Limb (tissue), 2 donors: ENCODE measurements at regions not wholly inside any gene's neighbourhood (a gene's known extent, or its start where the extent isn't known, plus 50 kb on each side); places are given as distances from the start of the nearest gene placed in this dataset.

Experiments used
- DNase-seq, 2 donors: peaks; one replicate each; pipeline ENCODE4 v3.0.0-alpha.2; 2016; ENCODE audit errors: extremely low spot score in 2 of 2

- DNase-seq, result no peak
Measured at GRCh38 chr7:8932751-8933150, 499.3 kb downstream of the NXPH1 start.

GRCh38 chr7:8937204-8937603 is 503.8 kb downstream of the NXPH1 start:
- no peak for DNase-seq

GRCh38 chr7:8938044-8938805 is 504.8 kb downstream of the NXPH1 start:
- DNase-seq, result no peak

- no peak for DNase-seq
Measured at GRCh38 chr7:8939446-8939845, 506.0 kb downstream of the NXPH1 start.

GRCh38 chr7:8963722-8964121 is 530.3 kb downstream of the NXPH1 start:
- DNase-seq, result no peak

GRCh38 chr7:8965177-8965576 is 531.8 kb downstream of the NXPH1 start:
- DNase-seq, result no peak

GRCh38 chr7:8973601-8974000 is 540.2 kb downstream of the NXPH1 start:
- no peak for DNase-seq

GRCh38 chr7:8975681-8976080 is 542.3 kb downstream of the NXPH1 start:
- DNase-seq, result no peak

- no peak for DNase-seq
Measured at GRCh38 chr7:8982338-8982992, 549.1 kb downstream of the NXPH1 start.

GRCh38 chr7:8985255-8985654 is 551.8 kb downstream of the NXPH1 start:
- DNase-seq, result no peak

GRCh38 chr7:8988267-8988666 is 554.9 kb downstream of the NXPH1 start:
- DNase-seq, result no peak

GRCh38 chr7:8991159-8991558 is 557.8 kb downstream of the NXPH1 start:
- DNase-seq, result no peak

- DNase-seq, result no peak
Measured at GRCh38 chr7:8998762-8999161, 565.4 kb downstream of the NXPH1 start.

GRCh38 chr7:9013940-9014339 is 580.5 kb downstream of the NXPH1 start:
- no peak for DNase-seq

- no peak for DNase-seq
Measured at GRCh38 chr7:9017286-9017685, 583.9 kb downstream of the NXPH1 start.

- DNase-seq, result no peak
Measured at GRCh38 chr7:9022456-9022855, 589.0 kb downstream of the NXPH1 start.

- DNase-seq, result no peak
Measured at GRCh38 chr7:9023675-9024294, 590.4 kb downstream of the NXPH1 start.

GRCh38 chr7:9026121-9026520 is 592.7 kb downstream of the NXPH1 start:
- no peak for DNase-seq

- no peak for DNase-seq
Measured at GRCh38 chr7:9028012-9028411, 594.6 kb downstream of the NXPH1 start.

GRCh38 chr7:9029681-9030530 is 596.5 kb downstream of the NXPH1 start:
- DNase-seq, result no peak

- DNase-seq, result no peak
Measured at GRCh38 chr7:9030976-9031375, 597.6 kb downstream of the NXPH1 start.

GRCh38 chr7:9031386-9031785 is 598.0 kb downstream of the NXPH1 start:
- DNase-seq, result no peak
